Left lung (tissue), 4 donors: ENCODE measurements at regions not wholly inside any gene's neighbourhood (a gene's known extent, or its start where the extent isn't known, plus 50 kb on each side); places are given as distances from the start of the nearest gene placed in this dataset.

Experiments
- ATAC-seq: fragments of 200-7000 bp; cut with Tn5 transposase; one replicate; pipeline ENCODE4 v1.9.1; 2020; ENCODE audit warnings: moderate library complexity
- DNase-seq, 4 donors: peaks; one replicate each; pipeline ENCODE4 v3.0.0-alpha.2; 2013 to 2020
- H3K27ac ChIP-seq, 2 donors: fragments of 200-600 bp; sonication (generic) in 1 of 2; one replicate each; pipeline versions ENCODE4 v1.5.0 to v1.8.0; 2020 to 2021
- H3K27me3 ChIP-seq, 2 donors: fragments of 200-600 bp; sonication (generic) in 1 of 2; one replicate each; pipeline versions ENCODE4 v1.5.0 to v1.8.0; 2020 to 2021
- H3K36me3 ChIP-seq, 2 donors: fragments of 200-600 bp; sonication (generic) in 1 of 2; one replicate each; pipeline versions ENCODE4 v1.5.0 to v1.8.0; 2020 to 2021
- H3K4me1 ChIP-seq, 2 donors: fragments of 200-600 bp; one replicate each; pipeline ENCODE4 v1.8.0; 2021
- H3K4me3 ChIP-seq, 2 donors: fragments of 200-600 bp; sonication (generic) in 1 of 2; one replicate each; pipeline versions ENCODE4 v1.5.0 to v1.8.0; 2020 to 2021; ENCODE audit warnings: mild to moderate bottlenecking in 1 of 2
- H3K9me3 ChIP-seq, 2 donors: fragments of 200-600 bp; sonication (generic) in 1 of 2; one replicate each; pipeline versions ENCODE4 v1.5.0 to v1.8.0; 2020 to 2021
- intact Hi-C, 2 donors: fragments of 100-400 bp; cut with DNase I; formaldehyde crosslinking; loops; one replicate each; pipeline versions ENCODE4 v1.11.2 to v1.14.2; 2022
- TF ChIP-seq, protein P1 (sequence below), 2 donors: fragments of 200-600 bp; sonication (generic) in 1 of 2; IDR thresholded peaks; one replicate each; pipeline versions ENCODE4 v1.5.0 to v1.8.0; 2021; ENCODE audit warnings: antibody characterized with exemption in 2 of 2
- donor health status: DM: no; HTN: yes; CAD: no.
- donor health status: DM: no; HTN: no; CAD: no.

DNA sequence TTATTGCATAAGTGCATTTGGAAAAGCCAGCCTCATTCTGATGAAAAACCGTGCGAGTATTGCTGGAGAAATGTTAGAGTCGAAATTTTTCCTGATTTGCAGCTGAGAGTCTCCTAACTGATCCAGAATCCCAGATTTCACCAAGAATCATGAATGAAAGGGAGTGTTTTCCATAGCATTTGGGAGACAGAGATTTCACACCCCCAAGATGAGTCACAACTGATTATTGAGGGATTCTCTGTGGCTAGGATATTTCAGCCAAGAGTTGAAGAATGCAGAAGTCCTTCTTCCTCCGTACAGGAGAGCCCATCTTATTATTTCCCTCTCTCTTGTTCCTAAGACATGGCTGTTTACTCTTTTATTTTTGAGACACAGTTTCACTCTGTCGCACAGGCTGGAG, 82.2 kb upstream of the SALL4 start:
- no peaks in the 10 kb centered on the region for H3K27me3 ChIP-seq
- intact Hi-C loops: no loop called here
- ATAC-seq: no peak
- no peak overlapping the region for H3K4me3 ChIP-seq
- H3K27ac ChIP-seq: no peak overlapping the region
- H3K4me1 ChIP-seq: no peaks in the 10 kb centered on the region
- TF ChIP-seq, protein P1, sequence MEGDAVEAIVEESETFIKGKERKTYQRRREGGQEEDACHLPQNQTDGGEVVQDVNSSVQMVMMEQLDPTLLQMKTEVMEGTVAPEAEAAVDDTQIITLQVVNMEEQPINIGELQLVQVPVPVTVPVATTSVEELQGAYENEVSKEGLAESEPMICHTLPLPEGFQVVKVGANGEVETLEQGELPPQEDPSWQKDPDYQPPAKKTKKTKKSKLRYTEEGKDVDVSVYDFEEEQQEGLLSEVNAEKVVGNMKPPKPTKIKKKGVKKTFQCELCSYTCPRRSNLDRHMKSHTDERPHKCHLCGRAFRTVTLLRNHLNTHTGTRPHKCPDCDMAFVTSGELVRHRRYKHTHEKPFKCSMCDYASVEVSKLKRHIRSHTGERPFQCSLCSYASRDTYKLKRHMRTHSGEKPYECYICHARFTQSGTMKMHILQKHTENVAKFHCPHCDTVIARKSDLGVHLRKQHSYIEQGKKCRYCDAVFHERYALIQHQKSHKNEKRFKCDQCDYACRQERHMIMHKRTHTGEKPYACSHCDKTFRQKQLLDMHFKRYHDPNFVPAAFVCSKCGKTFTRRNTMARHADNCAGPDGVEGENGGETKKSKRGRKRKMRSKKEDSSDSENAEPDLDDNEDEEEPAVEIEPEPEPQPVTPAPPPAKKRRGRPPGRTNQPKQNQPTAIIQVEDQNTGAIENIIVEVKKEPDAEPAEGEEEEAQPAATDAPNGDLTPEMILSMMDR (IDR thresholded peaks at IDR 0.05): no peak
- no peak for DNase-seq
- H3K9me3 ChIP-seq: no peaks in the 10 kb centered on the region
- no peaks in the 10 kb centered on the region for H3K36me3 ChIP-seq

DNA sequence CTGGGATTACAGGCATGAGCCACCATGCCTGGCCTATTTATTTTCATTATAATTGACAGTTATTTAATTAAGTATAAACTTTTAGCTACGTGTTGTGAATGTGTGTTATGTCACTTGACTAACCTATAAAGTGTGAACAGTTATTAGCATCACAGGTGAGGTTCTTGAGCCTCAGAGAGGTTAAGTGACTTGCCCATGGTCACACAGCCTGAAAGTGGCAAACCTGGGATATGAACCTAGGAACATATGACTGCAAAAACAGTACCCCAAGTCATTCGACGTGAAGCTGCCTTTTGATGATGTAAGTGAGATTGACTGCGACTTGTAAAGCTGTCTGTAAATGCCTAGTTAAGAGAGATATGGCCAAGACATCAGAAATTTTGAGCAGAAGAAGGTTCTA, 77.9 kb upstream of the SALL4 start:
- TF ChIP-seq, protein P1 (IDR thresholded peaks at IDR 0.05): no peak
- ATAC-seq (no peak), DNase-seq (no peak)
- H3K27me3 ChIP-seq: no peaks in the 10 kb centered on the region
- H3K9me3 ChIP-seq: no peaks in the 10 kb centered on the region
- no peak overlapping the region for H3K27ac ChIP-seq
- H3K36me3 ChIP-seq: no peaks in the 10 kb centered on the region
- no peaks in the 10 kb centered on the region for H3K4me1 ChIP-seq
- intact Hi-C loops: no loop called here
- no peak overlapping the region for H3K4me3 ChIP-seq

DNA sequence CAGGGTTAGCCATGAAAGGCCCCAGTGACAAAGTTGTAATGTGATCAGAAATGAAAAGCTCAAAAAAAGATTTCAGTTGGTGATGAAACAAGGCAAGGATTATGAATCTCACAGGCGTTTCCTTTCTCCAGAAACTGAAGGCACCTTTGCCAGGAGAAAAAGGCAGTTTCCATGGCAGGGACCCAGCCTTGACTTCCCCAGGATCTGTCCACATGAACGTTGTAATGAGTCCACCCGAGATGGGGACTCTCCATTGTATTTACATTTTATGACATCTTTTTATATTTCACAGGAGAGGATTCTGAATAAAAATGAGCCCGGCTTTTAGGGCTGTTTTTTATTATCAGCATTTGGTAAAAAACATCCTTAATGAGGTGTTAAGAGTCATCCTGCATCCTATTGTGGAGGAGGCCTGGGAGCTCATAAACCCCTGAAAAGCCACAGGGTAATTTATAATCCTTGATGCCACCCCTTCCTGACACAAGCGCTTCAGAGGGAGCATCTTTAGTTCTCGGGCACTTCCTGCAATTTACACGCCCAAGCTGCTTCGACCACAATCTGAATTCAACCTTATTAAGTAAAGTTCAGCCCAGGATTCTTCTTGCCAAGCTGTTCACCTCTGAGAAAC, 74.1 kb upstream of the SALL4 start:
- DNase-seq (no peak), ATAC-seq (no peak)
- no peaks in the 10 kb centered on the region for H3K4me1 ChIP-seq
- no peaks in the 10 kb centered on the region for H3K9me3 ChIP-seq
- H3K36me3 ChIP-seq: no peaks in the 10 kb centered on the region
- H3K4me3 ChIP-seq: no peak overlapping the region
- no peaks in the 10 kb centered on the region for H3K27me3 ChIP-seq
- TF ChIP-seq, protein P1 (IDR thresholded peaks at IDR 0.05): no peak
- no peak overlapping the region for H3K27ac ChIP-seq
- intact Hi-C loops: no loop called here

DNA sequence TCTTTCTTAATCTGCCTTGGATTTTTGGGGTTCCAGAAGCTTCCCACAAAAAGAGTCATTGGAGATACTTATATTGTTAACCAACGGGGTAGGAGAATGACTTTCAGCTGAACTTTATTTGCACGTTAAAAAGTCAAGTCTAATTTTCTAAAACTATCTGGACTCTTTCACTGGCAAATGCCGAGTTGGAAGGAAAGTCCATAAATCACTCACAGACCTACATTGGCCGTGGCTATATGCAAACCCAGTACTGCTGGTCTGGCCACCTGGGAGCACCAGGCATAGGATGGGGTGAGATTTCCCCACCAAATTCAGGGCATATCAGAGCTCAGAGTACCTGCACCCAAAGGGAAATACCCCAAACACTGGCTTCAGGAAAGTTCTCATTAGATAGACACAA, 71.3 kb upstream of the SALL4 start:
- DNase-seq (no peak), ATAC-seq (no peak)
- no peaks in the 10 kb centered on the region for H3K9me3 ChIP-seq
- TF ChIP-seq, protein P1 (IDR thresholded peaks at IDR 0.05): no peak
- H3K4me1 ChIP-seq: no peaks in the 10 kb centered on the region
- H3K27ac ChIP-seq: no peak overlapping the region
- H3K27me3 ChIP-seq: no peaks in the 10 kb centered on the region
- no peaks in the 10 kb centered on the region for H3K36me3 ChIP-seq
- H3K4me3 ChIP-seq: no peak overlapping the region
- intact Hi-C loops: no loop called here

DNA sequence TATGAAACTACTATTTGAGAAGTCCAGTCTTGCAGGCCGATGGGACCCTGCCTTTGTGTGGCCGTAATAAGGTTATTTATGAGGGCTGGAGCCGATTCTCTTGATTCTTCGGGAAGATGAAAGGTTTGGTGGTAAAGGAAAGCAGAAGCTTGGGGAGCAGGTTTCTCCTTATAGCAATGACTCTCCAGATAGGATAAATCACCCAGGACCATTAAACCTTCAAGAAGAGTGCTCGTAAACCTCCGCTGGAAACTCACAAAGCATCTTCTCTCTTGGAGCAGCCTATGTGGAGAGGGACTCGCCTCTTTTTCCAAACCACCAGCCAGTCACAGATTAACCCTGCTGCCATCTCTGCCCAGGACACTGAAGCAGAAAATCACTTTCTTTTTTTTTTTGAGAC, 69.6 kb upstream of the SALL4 start:
- Histone ChIP-seq H3K4me1 (no peaks in the 10 kb centered on the region), H3K27me3 (no peaks in the 10 kb centered on the region), H3K36me3 (no peaks in the 10 kb centered on the region), H3K9me3 (no peaks in the 10 kb centered on the region), H3K27ac (no peak overlapping the region), H3K4me3 (no peak overlapping the region)
- ATAC-seq (no peak), DNase-seq (no peak)
- TF ChIP-seq, protein P1 (IDR thresholded peaks at IDR 0.05): no peak
- intact Hi-C loops: no loop called here
